Activated T-cell treated with anti-CD3 and anti-CD28 coated beads, Interleukin-2, amount 50 U/mL, for 4 hours (primary cell): ENCODE measurements at regions not wholly inside any gene's neighbourhood (a gene's known extent, or its start where the extent isn't known, plus 50 kb on each side); places are given as distances from the start of the nearest gene placed in this dataset.

Experiments used
- ATAC-seq, 2 donors: fragments of 200-7000 bp; cut with Tn5 transposase; one replicate each; pipeline ENCODE4 v1.10.0; 2021
- DNase-seq: peaks from one replicate; pipeline ENCODE4 v3.0.0-alpha.2; 2020
- H3K27me3 Mint-ChIP-seq: one replicate; pipeline ENCODE4 v1.8.0; 2021; ENCODE audit warnings: low read depth, mixed read lengths
- H3K36me3 Mint-ChIP-seq: one replicate; pipeline ENCODE4 v1.8.0; 2022; ENCODE audit warnings: mixed read lengths; ENCODE audit not compliant: insufficient read depth
- H3K4me1 Mint-ChIP-seq: one replicate; pipeline ENCODE4 v1.8.0; 2021; ENCODE audit warnings: low read depth, mixed read lengths
- H3K4me3 Mint-ChIP-seq: one replicate; pipeline ENCODE4 v1.8.0; 2021; ENCODE audit warnings: mild to moderate bottlenecking, moderate library complexity, mixed read lengths
- H3K9me3 Mint-ChIP-seq: one replicate; pipeline ENCODE4 v1.8.0; 2021; ENCODE audit warnings: mixed read lengths

DNA sequence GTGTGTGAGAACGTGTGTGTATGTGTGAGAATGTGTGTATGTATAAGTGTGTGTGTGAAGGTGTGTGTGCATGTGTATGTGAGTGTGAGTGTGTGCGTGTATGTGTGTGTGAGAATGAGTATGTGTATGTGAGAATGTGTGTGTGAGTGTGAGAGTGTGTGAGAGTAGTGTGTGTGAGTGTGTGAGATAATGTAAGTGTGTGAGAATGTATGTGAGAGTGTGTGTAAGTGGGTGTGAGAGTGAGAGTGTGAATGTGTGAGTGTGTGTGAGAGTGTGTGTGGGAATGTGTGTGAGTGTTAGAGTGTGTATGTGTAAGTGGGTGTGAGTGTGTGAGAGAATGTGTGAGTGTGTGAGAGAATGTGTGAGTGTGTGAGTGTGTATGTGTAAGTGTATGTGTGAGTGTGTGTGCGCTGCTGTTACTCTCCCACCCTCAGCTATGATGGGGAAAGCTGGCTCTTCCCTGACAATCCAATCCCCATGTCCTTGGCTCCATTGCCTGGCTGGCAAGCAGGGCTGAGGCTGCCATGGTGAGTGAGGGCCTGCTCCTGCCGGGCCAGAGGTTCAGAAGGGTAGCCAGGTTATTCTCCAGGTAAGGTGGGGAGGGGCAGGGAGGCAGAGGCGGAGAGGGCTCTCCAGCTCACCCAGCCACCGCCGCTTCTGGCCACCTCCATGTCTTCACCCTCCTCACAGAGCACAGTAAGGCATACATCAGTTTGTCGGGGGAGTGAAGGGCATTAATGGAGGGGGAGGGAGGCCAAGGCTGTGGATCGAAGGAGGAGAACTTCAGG is 72.6 kb upstream of the PCBD1 start:
- DNase-seq (no peak), ATAC-seq (no peak)
- no peak overlapping the region for H3K4me3 Mint-ChIP-seq
- H3K36me3 Mint-ChIP-seq, result no peaks in the 10 kb centered on the region
- H3K4me1 Mint-ChIP-seq, result no peaks in the 10 kb centered on the region
- peaks cover 16% of the 10 kb centered on the region for H3K27me3 Mint-ChIP-seq
- H3K9me3 Mint-ChIP-seq, result no peaks in the 10 kb centered on the region

DNA sequence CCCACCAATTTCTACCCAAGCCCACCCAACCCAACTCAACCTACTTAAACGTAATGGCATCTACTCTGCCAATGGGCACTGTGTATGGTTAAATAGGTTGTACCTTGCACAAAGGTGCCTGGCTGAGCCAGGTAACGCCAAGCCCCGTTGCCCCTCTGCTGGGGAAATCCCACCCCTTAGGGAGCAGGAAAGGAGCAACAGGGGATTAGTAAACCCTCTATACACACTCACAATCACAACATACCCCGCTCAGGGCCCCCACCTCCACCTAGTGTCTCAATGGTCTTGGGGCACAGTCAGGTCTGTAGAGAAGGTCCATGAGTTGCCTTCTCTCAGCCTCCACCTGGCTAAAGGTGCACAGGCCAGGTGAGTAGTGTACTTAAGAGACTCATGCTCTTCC is 74.3 kb upstream of the PCBD1 start:
- Mint-ChIP-seq H3K4me3 (no peak overlapping the region), H3K9me3 (no peaks in the 10 kb centered on the region), H3K36me3 (no peaks in the 10 kb centered on the region), H3K27me3 (peaks cover 16% of the 10 kb centered on the region), H3K4me1 (no peaks in the 10 kb centered on the region)
- ATAC-seq (no peak), DNase-seq (no peak)

DNA sequence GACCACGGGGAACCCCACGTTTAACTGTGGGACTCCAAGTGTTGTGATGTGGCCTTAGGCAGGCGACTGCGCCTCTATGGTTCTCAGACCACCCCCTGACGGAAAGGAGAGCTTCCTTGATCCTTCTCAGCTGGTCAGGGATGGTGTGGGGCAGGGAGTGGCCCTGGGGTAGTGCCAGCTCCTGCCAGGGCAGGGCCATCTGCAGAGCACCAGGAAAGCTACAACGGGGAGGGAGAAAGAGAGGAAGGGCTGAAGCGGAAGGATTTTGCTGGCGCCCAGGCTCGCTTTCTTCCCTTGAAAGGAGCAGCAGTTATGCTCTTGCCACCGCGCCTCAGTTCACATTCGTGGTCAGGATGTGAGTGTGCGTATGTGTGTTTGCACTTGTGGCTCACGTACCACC is 74.9 kb upstream of the PCBD1 start:
- Mint-ChIP-seq H3K9me3 (no peaks in the 10 kb centered on the region), H3K36me3 (no peaks in the 10 kb centered on the region), H3K27me3 (peaks cover 16% of the 10 kb centered on the region), H3K4me3 (no peak overlapping the region), H3K4me1 (no peaks in the 10 kb centered on the region)
- no peak for ATAC-seq
- no peak for DNase-seq

DNA sequence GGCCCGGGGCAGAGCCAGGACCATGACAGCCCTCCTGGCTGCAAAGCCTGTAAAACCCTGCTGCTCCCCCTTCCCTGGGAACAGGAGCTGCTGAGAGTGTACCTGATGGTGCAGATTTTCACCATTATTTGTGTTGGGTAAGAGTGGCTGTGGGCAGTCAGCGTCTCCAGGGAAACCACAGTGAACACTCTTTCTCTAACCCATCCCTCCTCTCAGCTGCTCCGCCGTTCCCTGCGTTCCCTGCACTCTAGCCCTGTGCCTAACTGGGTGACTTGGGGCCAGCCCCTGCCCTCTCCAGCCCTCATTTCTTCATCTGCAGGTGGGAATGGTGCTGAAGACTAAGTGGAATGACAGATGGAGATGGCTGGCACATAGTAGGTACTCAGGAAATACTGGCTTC is 75.9 kb upstream of the PCBD1 start:
- no peak for DNase-seq
- no peaks in the 10 kb centered on the region for H3K4me1 Mint-ChIP-seq
- H3K27me3 Mint-ChIP-seq, result peaks cover 16% of the 10 kb centered on the region
- H3K36me3 Mint-ChIP-seq, result no peaks in the 10 kb centered on the region
- no peak for ATAC-seq
- H3K9me3 Mint-ChIP-seq, result no peaks in the 10 kb centered on the region
- H3K4me3 Mint-ChIP-seq, result no peak overlapping the region

DNA sequence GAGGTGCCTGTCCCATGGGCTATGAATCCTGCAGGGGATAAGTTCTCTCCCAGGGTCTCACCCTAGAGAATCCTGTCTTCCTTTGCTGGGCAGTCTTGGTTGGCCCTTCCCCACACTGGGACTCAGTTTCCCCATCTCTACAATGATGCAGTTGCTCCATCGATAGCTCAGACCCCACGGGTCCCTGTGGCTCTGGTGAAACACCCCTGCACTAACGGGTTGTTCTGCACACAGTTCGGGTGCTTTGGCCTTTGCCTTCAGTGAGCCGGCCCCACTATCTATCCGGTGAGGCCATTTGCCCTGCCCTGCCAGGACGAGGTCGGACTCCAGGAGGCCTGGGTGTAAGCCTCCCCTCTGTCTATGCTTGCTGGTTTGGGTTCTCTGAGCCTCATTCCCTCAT is 76.5 kb upstream of the PCBD1 start:
- Mint-ChIP-seq H3K4me3 (no peak overlapping the region), H3K36me3 (no peaks in the 10 kb centered on the region), H3K9me3 (no peaks in the 10 kb centered on the region), H3K4me1 (no peaks in the 10 kb centered on the region), H3K27me3 (peaks cover 16% of the 10 kb centered on the region)
- no peak for DNase-seq
- ATAC-seq, result no peak

DNA sequence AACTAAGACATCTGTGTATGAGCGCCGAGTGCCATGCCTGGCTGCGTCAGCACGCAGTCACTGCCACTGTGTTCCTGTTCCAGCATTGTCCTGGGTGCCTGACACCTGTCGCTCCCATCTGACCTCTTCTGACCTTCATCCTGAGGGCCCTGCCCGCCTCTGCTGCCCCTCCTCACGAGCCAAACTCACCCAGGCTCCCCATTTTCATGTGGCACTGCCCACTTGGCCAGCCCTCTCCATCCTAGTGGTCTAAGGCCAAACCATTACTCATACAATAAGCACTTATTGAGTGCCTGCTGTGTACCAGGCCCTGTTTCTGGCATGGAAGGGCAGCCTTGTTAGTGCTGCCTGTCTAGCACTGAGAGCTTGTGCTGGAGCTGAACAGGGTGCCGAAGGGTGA is 77.2 kb upstream of the PCBD1 start:
- H3K27me3 Mint-ChIP-seq, result peaks cover 16% of the 10 kb centered on the region
- DNase-seq (no peak), ATAC-seq (no peak)
- no peaks in the 10 kb centered on the region for H3K9me3 Mint-ChIP-seq
- no peaks in the 10 kb centered on the region for H3K36me3 Mint-ChIP-seq
- no peak overlapping the region for H3K4me3 Mint-ChIP-seq
- H3K4me1 Mint-ChIP-seq, result no peaks in the 10 kb centered on the region

DNA sequence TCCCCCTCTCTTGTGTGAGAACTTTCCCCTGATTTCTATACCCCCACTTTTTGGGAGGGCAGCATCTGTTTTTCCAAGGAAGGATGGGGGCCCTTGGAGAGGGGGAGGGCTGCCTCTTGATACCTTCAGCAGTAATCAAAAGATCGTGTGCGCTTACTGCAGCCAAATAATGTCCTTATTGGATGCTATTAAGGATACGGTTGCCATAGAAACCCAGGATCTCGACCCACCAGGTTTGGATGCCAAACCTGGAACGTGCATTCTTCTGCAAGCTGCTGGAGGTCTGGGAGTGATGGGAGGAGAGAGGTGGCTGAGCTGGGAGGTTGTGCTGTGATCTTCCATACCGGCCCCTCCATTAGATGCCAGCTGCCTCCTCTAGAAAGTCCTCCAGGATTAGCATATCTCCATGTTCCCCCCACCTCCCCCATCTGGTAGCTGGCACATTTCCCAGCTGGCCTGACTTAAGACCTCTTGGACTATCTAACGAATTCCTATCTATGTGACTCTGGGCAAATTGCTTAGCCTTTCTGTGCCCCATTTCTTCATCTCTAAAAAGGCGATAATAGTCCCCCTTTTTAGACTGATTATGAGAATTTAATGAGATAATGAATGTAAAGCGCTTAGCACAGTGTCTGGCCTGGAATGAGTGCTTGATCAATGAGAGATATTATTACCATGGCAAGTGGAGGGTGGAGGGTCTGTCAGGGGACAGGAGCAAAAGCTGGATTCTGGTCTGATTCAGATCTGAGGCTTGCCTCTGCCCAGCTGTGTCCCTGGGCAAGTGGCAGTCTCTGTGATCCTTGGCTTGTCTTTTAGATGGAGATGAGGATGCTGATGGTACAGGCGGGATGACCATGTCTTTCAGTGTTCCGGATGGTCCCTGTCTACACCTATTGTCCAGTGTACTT is 78.5 kb upstream of the PCBD1 start:
- no peak for DNase-seq
- no peaks in the 10 kb centered on the region for H3K4me1 Mint-ChIP-seq

DNA sequence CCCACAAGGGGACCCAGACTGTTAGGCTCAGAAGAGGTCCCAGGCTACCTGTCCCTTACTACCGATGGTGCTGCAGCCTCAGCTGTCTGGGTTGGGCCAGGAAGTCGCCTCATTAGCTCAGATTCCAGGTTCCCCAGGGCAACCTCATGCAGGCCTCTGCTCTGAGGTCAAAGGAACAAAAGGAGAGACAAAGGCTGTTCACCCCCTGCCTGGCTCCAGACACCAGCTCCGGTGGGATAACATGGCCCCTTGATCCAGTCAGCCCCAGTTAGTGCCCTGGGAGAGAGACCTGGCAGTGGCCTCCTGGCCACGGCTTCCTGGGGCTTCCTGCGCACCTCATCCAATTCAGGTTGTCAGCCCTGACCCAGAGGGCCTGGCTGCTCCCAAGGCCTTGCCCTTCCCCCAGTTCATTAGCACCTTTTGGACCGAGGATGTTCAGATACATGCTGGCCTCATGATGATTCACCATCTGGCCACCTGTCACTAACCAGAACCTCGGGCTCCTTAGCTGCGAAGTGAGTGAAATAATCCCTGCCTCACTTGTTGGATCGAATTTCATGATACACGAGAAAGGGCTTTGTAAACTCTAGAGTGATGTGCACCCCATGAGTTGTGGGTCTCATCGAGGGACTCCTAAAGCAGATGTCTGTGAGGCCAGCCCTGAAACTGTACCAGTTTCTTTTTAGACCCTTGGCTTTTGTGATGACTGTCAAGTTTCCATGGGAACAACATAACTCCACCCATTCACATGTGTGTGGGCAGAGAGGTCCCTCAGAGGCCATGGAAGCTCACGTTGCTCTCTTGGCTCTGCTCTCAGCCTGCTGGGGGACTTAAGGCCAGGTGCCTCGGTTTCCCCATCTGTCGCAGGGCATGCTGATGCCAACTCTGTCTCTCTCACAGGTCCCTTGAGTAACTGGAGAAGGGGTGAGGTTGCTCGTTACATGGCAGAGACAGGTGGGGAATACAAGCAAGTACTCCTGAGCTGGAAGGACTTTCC is 79.5 kb upstream of the PCBD1 start:
- Mint-ChIP-seq H3K9me3 (peaks cover 5% of the 10 kb centered on the region), H3K4me3 (no peak overlapping the region), H3K4me1 (no peaks in the 10 kb centered on the region), H3K36me3 (no peaks in the 10 kb centered on the region), H3K27me3 (peaks cover 15% of the 10 kb centered on the region)
- ATAC-seq (no peak), DNase-seq (no peak)

More for the DNA sequence above, 78.5 kb upstream of the PCBD1 start:
- Mint-ChIP-seq H3K9me3 (peaks cover 4% of the 10 kb centered on the region), H3K4me3 (no peak overlapping the region), H3K27me3 (peaks cover 16% of the 10 kb centered on the region), H3K36me3 (no peaks in the 10 kb centered on the region)
- ATAC-seq, result no peak

DNA sequence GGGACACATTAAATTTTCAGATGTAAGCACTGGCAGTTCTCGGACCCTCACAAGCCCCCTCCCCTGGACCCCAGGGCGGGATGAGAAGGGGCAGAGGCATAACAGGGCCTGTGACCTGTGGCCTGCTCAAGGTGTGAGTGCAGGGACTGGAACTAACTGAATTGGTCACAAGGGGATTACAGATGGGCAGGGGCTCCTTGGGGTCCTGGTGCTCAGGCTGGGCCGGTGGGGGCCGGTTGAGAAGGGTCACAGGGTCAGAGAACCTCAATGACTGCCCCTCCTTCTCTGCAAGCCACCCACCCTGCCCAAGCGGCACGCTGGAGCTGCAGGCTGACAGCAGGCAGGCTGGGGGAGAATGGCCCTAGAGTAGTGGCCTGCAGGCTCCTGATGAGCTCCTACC is 80.8 kb upstream of the PCBD1 start:
- Mint-ChIP-seq H3K9me3 (peaks cover 5% of the 10 kb centered on the region), H3K4me1 (no peaks in the 10 kb centered on the region), H3K27me3 (peaks cover 16% of the 10 kb centered on the region), H3K36me3 (no peaks in the 10 kb centered on the region), H3K4me3 (no peak overlapping the region)
- DNase-seq, result no peak
- no peak for ATAC-seq

DNA sequence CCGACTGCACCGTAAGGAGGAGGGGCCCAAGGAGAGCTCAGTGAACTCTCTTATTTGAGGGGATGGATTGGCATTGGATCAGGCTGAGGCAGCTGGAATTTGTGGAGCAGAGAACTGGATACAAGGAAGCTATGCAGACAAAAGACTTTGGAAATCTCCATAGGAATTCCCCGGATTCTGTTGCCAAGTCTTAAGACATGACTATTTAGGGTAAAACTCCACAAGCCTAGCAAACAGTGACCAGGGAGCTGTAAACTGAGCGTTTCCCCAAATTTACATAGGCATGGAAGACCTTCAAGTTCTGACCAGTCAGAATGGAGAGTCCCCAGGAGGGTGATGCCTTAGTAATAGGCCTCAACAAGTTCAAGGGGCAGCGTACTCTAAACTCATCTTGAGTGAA is 82.5 kb upstream of the PCBD1 start:
- DNase-seq (no peak), ATAC-seq (no peak)
- no peak overlapping the region for H3K4me3 Mint-ChIP-seq
- peaks cover 6% of the 10 kb centered on the region for H3K9me3 Mint-ChIP-seq
- H3K36me3 Mint-ChIP-seq, result no peaks in the 10 kb centered on the region
- no peaks in the 10 kb centered on the region for H3K4me1 Mint-ChIP-seq
- peaks cover 10% of the 10 kb centered on the region for H3K27me3 Mint-ChIP-seq

DNA sequence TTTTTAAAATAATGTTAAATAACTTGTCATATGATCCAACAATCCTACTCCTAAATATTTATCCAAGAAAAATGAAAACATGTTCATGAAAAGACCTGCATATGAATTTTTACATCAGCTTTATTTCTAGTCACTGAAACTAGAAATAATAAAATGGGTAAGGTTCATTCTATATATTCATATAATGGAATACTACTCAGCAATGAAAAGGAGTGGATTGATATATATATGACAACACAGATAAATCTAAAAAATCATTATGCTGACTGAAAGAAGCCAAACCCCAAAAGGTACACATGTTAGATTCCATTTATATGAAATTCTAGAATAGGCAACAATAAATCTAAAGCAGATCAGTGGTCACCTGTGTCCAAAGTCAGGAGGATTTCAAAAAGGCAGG is 84.9 kb upstream of the PCBD1 start:
- H3K36me3 Mint-ChIP-seq, result no peaks in the 10 kb centered on the region
- H3K27me3 Mint-ChIP-seq, result peaks cover 7% of the 10 kb centered on the region
- H3K9me3 Mint-ChIP-seq, result peaks cover 9% of the 10 kb centered on the region
- no peaks in the 10 kb centered on the region for H3K4me1 Mint-ChIP-seq
- H3K4me3 Mint-ChIP-seq, result no peak overlapping the region
- ATAC-seq (no peak), DNase-seq (no peak)

DNA sequence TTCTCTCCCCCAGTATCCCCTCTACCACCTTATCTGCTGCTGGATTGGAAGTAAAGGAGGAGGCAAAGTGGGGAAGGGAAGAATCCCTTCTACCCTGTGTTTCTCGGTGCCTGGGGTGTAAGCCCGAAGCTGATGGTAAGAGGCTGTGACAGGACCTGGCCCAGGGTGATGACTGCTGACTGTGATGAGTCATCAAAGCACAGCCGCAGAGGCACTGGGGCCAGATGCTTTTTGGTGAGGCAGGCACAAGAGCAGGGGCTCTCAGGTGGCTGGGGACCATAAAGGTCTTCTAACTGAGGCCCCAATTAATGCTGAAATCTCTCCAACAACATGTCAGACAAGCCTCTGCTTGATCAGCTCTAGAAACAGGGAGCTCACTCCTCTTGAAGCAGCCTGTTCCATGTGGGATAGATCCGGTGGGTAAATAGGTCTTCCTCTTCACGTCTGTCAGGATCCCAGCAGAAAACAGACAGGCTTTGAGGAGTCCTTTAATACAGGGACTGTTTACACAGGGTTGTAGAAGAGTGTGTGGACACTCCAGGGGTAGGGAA is 86.1 kb upstream of the PCBD1 start:
- Mint-ChIP-seq H3K4me3 (no peak overlapping the region), H3K36me3 (no peaks in the 10 kb centered on the region), H3K4me1 (no peaks in the 10 kb centered on the region), H3K9me3 (peaks cover 9% of the 10 kb centered on the region), H3K27me3 (peaks cover 7% of the 10 kb centered on the region)
- DNase-seq (no peak), ATAC-seq (peak in 1 of 2 donors; percentile 35)

DNA sequence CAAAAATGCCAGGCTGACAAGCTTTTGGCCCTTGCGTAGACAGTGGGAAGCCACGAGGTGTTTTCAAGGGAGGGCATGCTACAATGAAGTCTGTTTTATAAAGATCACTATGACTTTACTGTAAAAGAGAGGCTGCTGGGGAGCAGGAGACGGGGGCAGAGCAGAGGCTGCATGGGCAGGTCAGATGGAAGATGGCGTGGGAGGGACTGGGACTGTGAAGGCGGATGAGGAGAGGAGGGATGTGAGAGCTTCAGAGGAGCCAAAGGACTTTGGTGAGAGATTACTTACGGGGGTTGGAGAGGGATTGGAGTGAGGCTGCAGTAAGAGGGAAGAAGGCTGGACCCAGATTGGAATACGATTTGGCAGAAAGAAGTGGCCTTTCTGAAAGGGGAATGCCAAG is 86.6 kb upstream of the PCBD1 start:
- no peaks in the 10 kb centered on the region for H3K36me3 Mint-ChIP-seq

More for the DNA sequence above, 86.6 kb upstream of the PCBD1 start:
- H3K27me3 Mint-ChIP-seq, result peaks cover 7% of the 10 kb centered on the region
- ATAC-seq, result no peak
- DNase-seq, result no peak
- H3K4me1 Mint-ChIP-seq, result no peaks in the 10 kb centered on the region
- peaks cover 9% of the 10 kb centered on the region for H3K9me3 Mint-ChIP-seq
- H3K4me3 Mint-ChIP-seq, result no peak overlapping the region
